Mesenchymal stem cell (in vitro differentiated cells and primary cell): ENCODE measurements at regions not wholly inside any gene's neighbourhood (a gene's known extent, or its start where the extent isn't known, plus 50 kb on each side); places are given as distances from the start of the nearest gene placed in this dataset.

Source experiments
- DNase-seq: peaks from one replicate; pipeline ENCODE4 v3.0.0-alpha.2; 2013
- H2AFZ ChIP-seq: one replicate; pipeline ENCODE4 v1.6.1; 2013; ENCODE audit warnings: low read depth, mild to moderate bottlenecking, control low read depth, inconsistent platforms, low read length, moderate library complexity
- H2AK5ac ChIP-seq: 2 replicates; pipeline ENCODE4 v1.6.1; 2013; ENCODE audit warnings: low read length, moderate library complexity, mild to moderate bottlenecking, inconsistent platforms; ENCODE audit not compliant: severe bottlenecking
- H2BK120ac ChIP-seq: one replicate; pipeline ENCODE4 v1.6.1; 2013; ENCODE audit warnings: low read depth, mild to moderate bottlenecking, inconsistent platforms, low read length, moderate library complexity
- H2BK12ac ChIP-seq, 2 experiments: one replicate each; pipeline ENCODE4 v1.6.1; 2013; ENCODE audit warnings: inconsistent platforms in 2 of 2, low read length in 2 of 2, mild to moderate bottlenecking in 2 of 2, moderate library complexity in 2 of 2, control low read depth in 1 of 2
- H2BK15ac ChIP-seq: one replicate; pipeline ENCODE4 v1.6.1; 2013; ENCODE audit warnings: mild to moderate bottlenecking, low read depth, inconsistent platforms; ENCODE audit not compliant: poor library complexity, severe bottlenecking
- H2BK5ac ChIP-seq: 2 replicates; pipeline ENCODE4 v1.6.1; 2013; ENCODE audit warnings: low read depth, mild to moderate bottlenecking, low read length, control low read depth, inconsistent platforms; ENCODE audit not compliant: poor library complexity, severe bottlenecking
- H3K14ac ChIP-seq, 2 experiments: one replicate each; pipeline ENCODE4 v1.6.1; 2013; ENCODE audit warnings: inconsistent platforms in 2 of 2, low read length in 2 of 2, control low read depth in 1 of 2, mild to moderate bottlenecking in 1 of 2, moderate library complexity in 1 of 2
- H3K18ac ChIP-seq, 2 experiments: one replicate each; pipeline ENCODE4 v1.6.1; 2013; ENCODE audit warnings: inconsistent platforms in 2 of 2, low read length in 2 of 2, control low read depth in 1 of 2, low read depth in 1 of 2, mild to moderate bottlenecking in 1 of 2
- H3K23ac ChIP-seq, 2 experiments: one replicate each; pipeline ENCODE4 v1.6.1; 2013; ENCODE audit warnings: inconsistent platforms in 2 of 2, low read length in 2 of 2, mild to moderate bottlenecking in 2 of 2, moderate library complexity in 2 of 2, control low read depth in 1 of 2
- H3K27ac ChIP-seq: 2 replicates; pipeline ENCODE4 v1.5.1; 2013; ENCODE audit warnings: mild to moderate bottlenecking, moderate library complexity, low read length, control low read depth, inconsistent platforms; ENCODE audit not compliant: poor library complexity, severe bottlenecking
- H3K27me3 ChIP-seq, 2 experiments: 2 replicates each; pipeline versions ENCODE4 v1.6.1 to v1.7.0; 2013; ENCODE audit warnings: low read length in 2 of 2, mild to moderate bottlenecking in 2 of 2, moderate library complexity in 2 of 2, control low read depth in 1 of 2, inconsistent platforms in 1 of 2; ENCODE audit not compliant: control insufficient read depth in 1 of 2, insufficient read depth in 1 of 2
- H3K36me3 ChIP-seq, 2 experiments: 2 replicates each; pipeline versions ENCODE4 v1.6.1 to v1.7.0; 2013; ENCODE audit warnings: low read length in 2 of 2, control low read depth in 1 of 2, inconsistent platforms in 1 of 2, low read depth in 1 of 2, mild to moderate bottlenecking in 1 of 2; ENCODE audit not compliant: insufficient read depth in 2 of 2, control insufficient read depth in 1 of 2
- H3K4ac ChIP-seq, 2 experiments: one replicate each; pipeline ENCODE4 v1.6.1; 2013; ENCODE audit warnings: inconsistent platforms in 2 of 2, low read length in 2 of 2, mild to moderate bottlenecking in 2 of 2, moderate library complexity in 2 of 2, control low read depth in 1 of 2, low read depth in 1 of 2
- H3K4me1 ChIP-seq: 2 replicates; pipeline ENCODE4 v1.6.1; 2013; ENCODE audit warnings: low read depth, low read length, control low read depth; ENCODE audit not compliant: control insufficient read depth, insufficient read depth
- H3K4me2 ChIP-seq: 2 replicates; pipeline ENCODE4 v1.6.1; 2013; ENCODE audit warnings: low read length, mild to moderate bottlenecking, inconsistent platforms; ENCODE audit not compliant: poor library complexity, severe bottlenecking
- H3K4me3 ChIP-seq, 2 experiments: 2 replicates each; pipeline versions ENCODE4 v1.5.1 to v1.7.0; 2013; ENCODE audit warnings: low read length in 2 of 2, mild to moderate bottlenecking in 2 of 2, control low read depth in 1 of 2, low read depth in 1 of 2; ENCODE audit not compliant: insufficient read depth in 1 of 2
- H3K79me1 ChIP-seq: replicated peaks from 2 replicates; pipeline ENCODE4 v1.6.1; 2013; ENCODE audit warnings: mild to moderate bottlenecking, control low read depth, low read length, inconsistent platforms; ENCODE audit not compliant: poor library complexity, severe bottlenecking
- H3K9ac ChIP-seq: 2 replicates; pipeline ENCODE4 v1.7.0; 2013; ENCODE audit warnings: mild to moderate bottlenecking, low read length, moderate library complexity
- H3K9me3 ChIP-seq: 2 replicates; pipeline ENCODE4 v1.7.0; 2013; ENCODE audit warnings: mild to moderate bottlenecking, low read length; ENCODE audit not compliant: control insufficient read depth
- H4K8ac ChIP-seq: one replicate; pipeline ENCODE4 v1.6.1; 2013; ENCODE audit warnings: inconsistent platforms, mild to moderate bottlenecking, low read length, moderate library complexity
- H4K91ac ChIP-seq: one replicate; pipeline ENCODE4 v1.6.1; 2013; ENCODE audit warnings: mild to moderate bottlenecking, low read length, inconsistent platforms
- WGBS: methylation state at CpG from one replicate; pipeline ENCODE4 v1.1.7; 2013; ENCODE audit warnings: mixed read lengths; 5-methylcytosine and 5-hydroxymethylcytosine counted together

DNA sequence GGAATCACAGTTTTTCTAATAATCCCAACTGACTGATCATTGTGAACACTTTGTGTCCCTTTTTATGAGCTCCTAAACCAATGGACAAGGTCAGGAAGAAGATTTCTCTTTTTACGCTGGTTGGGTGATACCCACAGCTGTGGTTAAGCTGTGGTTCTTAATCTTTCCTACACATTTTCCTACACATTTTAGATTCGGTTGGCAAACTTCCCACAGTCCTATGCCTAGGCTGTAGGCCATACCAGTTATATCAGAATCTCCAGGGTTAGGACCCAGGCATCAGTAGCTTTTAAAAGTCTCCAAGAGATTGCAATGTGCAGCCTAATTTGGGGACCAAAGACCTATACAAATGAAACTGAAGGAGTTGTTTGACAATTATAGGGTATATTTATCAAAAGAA, 203.0 kb downstream of the SP3 start:
- no peak overlapping the region for H4K8ac ChIP-seq

DNA sequence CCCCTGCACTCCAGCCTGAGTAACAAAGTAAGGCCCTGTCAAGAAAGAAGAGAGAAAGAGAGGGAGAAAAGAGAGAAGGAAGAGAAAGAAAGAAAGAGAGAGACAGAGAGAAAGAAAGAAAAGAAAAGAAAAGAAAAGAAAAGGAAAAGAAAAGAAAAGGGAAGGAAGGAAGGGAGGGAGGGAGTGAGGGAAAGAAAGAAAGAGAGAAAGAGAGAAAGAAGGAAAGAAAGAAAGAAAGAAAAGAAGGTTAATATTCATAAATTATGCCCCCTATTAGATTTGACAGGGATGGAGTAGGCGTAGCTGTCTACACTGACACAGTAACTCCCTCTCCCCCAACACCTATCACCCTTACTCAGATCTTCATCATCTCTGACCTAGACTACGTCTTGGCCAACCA, 202.3 kb downstream of the SP3 start:
- no peaks in the 10 kb centered on the region for H3K79me1 ChIP-seq
- H3K9ac ChIP-seq = no peak overlapping the region
- H4K8ac ChIP-seq = no peak overlapping the region
- H3K27me3 ChIP-seq = no peaks in the 10 kb centered on the region
- no peak overlapping the region for H2AFZ ChIP-seq
- H3K23ac ChIP-seq = no peak overlapping the region
- H2BK5ac ChIP-seq = no peak overlapping the region
- no peak overlapping the region for H3K18ac ChIP-seq
- no peak overlapping the region for H2BK15ac ChIP-seq
- WGBS = 75% methylated on average over 2 of the region's 2 CpGs
- H3K36me3 ChIP-seq = peaks cover 0 to 3% of the 10 kb centered on the region in 2 experiments
- DNase-seq = no peak
- H3K27ac ChIP-seq = no peak overlapping the region
- H3K4me1 ChIP-seq = no peaks in the 10 kb centered on the region
- H2AK5ac ChIP-seq = no peak overlapping the region
- no peaks in the 10 kb centered on the region for H3K9me3 ChIP-seq
- H2BK12ac ChIP-seq = no peak overlapping the region
- H2BK120ac ChIP-seq = no peak overlapping the region
- no peak overlapping the region for H3K4me2 ChIP-seq
- no peak overlapping the region for H3K4ac ChIP-seq
- no peak overlapping the region for H4K91ac ChIP-seq
- H3K14ac ChIP-seq = no peak overlapping the region
- no peak overlapping the region for H3K4me3 ChIP-seq

More for the DNA sequence above, 203.0 kb downstream of the SP3 start:
- Histone ChIP-seq H2BK12ac (no peak overlapping the region), H2BK5ac (no peak overlapping the region), H3K23ac (no peak overlapping the region), H2AFZ (no peak overlapping the region), H3K36me3 (peaks cover 0 to 3% of the 10 kb centered on the region in 2 experiments), H3K4me2 (no peak overlapping the region), H3K79me1 (no peaks in the 10 kb centered on the region), H3K4me3 (no peak overlapping the region), H3K9me3 (no peaks in the 10 kb centered on the region), H2BK15ac (no peak overlapping the region), H3K27ac (no peak overlapping the region), H3K9ac (no peak overlapping the region), H3K27me3 (no peaks in the 10 kb centered on the region), H4K91ac (no peak overlapping the region), H3K4ac (no peak overlapping the region), H3K14ac (no peak overlapping the region), H3K18ac (no peak overlapping the region), H3K4me1 (no peaks in the 10 kb centered on the region), H2AK5ac (no peak overlapping the region), H2BK120ac (no peak overlapping the region)
- DNase-seq = no peak
- 68% methylated on average over 2 of the region's 2 CpGs for WGBS

DNA sequence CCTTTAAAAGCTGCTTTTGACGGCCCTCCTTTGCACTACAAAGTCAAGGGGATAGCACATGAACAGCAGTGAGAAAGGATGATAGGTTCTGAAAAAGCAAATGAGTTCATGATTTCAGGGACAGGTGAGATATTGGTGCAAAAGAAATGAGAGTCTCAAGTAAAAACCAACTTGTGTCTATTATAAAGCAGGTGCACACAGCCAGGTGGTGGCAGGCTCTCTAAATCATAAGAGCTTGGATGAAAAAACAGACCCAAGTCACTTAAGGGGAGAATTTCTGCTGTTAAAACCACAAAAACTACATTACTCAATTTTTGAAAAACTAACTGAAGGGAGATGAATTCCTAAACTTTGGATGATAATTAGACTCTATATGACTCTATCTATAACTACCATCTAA, 201.5 kb downstream of the SP3 start:
- Histone ChIP-seq H2BK12ac (no peak overlapping the region), H2BK120ac (no peak overlapping the region), H4K8ac (no peak overlapping the region), H4K91ac (no peak overlapping the region), H2BK5ac (no peak overlapping the region), H3K9ac (no peak overlapping the region), H3K4me1 (no peaks in the 10 kb centered on the region), H2BK15ac (no peak overlapping the region), H3K9me3 (no peaks in the 10 kb centered on the region), H3K4me3 (no peak overlapping the region), H2AFZ (no peak overlapping the region), H3K18ac (no peak overlapping the region), H3K79me1 (no peaks in the 10 kb centered on the region), H3K14ac (no peak overlapping the region), H3K27ac (no peak overlapping the region), H3K27me3 (no peaks in the 10 kb centered on the region), H3K36me3 (peaks cover 0 to 3% of the 10 kb centered on the region in 2 experiments), H3K23ac (no peak overlapping the region), H3K4ac (no peak overlapping the region), H3K4me2 (no peak overlapping the region), H2AK5ac (no peak overlapping the region)
- 100% methylated on average over 1 of the region's 1 CpG for WGBS
- DNase-seq = no peak

DNA sequence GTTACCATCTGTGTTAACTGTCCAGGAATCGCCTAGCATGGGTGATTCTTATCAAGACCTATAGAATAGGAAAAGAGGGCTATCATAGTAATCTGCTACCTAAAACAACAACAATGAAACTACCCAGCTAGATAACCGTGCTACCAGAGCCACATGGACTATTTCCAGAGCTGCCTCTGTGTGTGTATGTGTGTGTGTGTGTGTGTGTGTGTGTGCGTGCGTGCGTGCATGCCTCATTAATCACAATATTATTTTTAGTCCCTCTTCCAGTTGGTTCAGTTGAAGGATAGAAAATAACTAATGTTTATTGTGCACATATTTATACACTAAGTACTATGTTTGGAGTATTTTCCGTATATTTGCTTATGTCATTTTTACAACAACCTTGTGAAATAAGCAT, 201.1 kb downstream of the SP3 start:
- Histone ChIP-seq H3K27ac (no peak overlapping the region), H2BK120ac (no peak overlapping the region)

More for the DNA sequence above, 201.1 kb downstream of the SP3 start:
- Histone ChIP-seq H2AFZ (no peak overlapping the region), H3K18ac (no peak overlapping the region), H3K4me3 (no peak overlapping the region), H3K4ac (no peak overlapping the region), H3K79me1 (no peaks in the 10 kb centered on the region), H4K8ac (no peak overlapping the region), H2BK12ac (no peak overlapping the region), H2AK5ac (no peak overlapping the region), H2BK15ac (no peak overlapping the region), H3K4me1 (no peaks in the 10 kb centered on the region), H3K4me2 (no peak overlapping the region), H3K27me3 (no peaks in the 10 kb centered on the region), H3K9ac (no peak overlapping the region), H3K14ac (no peak overlapping the region), H3K23ac (no peak overlapping the region), H2BK5ac (no peak overlapping the region), H4K91ac (no peak overlapping the region), H3K36me3 (peaks cover 0 to 3% of the 10 kb centered on the region in 2 experiments), H3K9me3 (no peaks in the 10 kb centered on the region)
- DNase-seq = no peak
- no CpG with 5 or more reads among the region's 6 CpGs for WGBS
